Endothelial cell of umbilical vein (primary cell): ENCODE measurements at regions not wholly inside any gene's neighbourhood (a gene's known extent, or its start where the extent isn't known, plus 50 kb on each side); places are given as distances from the start of the nearest gene placed in this dataset.

Experiments
- CTCF ChIP-seq, 2 donors: IDR thresholded peaks; 1 replicate in 1 of 2; 2 replicates in 1 of 2; pipeline ENCODE4 v1.5.1; 2011; ENCODE audit warnings: low read length in 2 of 2, mild to moderate bottlenecking in 2 of 2, moderate library complexity in 2 of 2, control low read depth in 1 of 2, inconsistent platforms in 1 of 2, low read depth in 1 of 2; ENCODE audit not compliant: insufficient read depth in 1 of 2; ENCODE audit errors: extremely low read depth in 1 of 2
- EZH2 ChIP-seq: IDR thresholded peaks from 2 replicates; pipeline ENCODE4 v1.6.1; 2012; ENCODE audit warnings: borderline replicate concordance, low read depth, mild to moderate bottlenecking, moderate library complexity, low read length, inconsistent platforms; ENCODE audit not compliant: severe bottlenecking
- GATA2 ChIP-seq: IDR thresholded peaks from 2 replicates; pipeline ENCODE4 v1.7.0; 2011; ENCODE audit warnings: low read depth, mild to moderate bottlenecking, moderate library complexity, mixed read lengths, low read length; ENCODE audit not compliant: insufficient read length, insufficient read depth
- JUN ChIP-seq: IDR thresholded peaks from 2 replicates; pipeline ENCODE4 v1.6.1; 2011; ENCODE audit warnings: borderline replicate concordance, low read depth; ENCODE audit not compliant: insufficient read length, insufficient read depth
- MAX ChIP-seq: IDR thresholded peaks from 2 replicates; pipeline ENCODE4 v1.6.1; 2011; ENCODE audit not compliant: insufficient read depth, insufficient read length
- MYC ChIP-seq: IDR thresholded peaks from one replicate; pipeline ENCODE4 v1.6.1; 2011; ENCODE audit warnings: mild to moderate bottlenecking, low read depth, low read length
- POLR2A ChIP-seq: IDR thresholded peaks from 2 replicates; pipeline ENCODE4 v1.6.1; 2012; ENCODE audit warnings: low read depth, mild to moderate bottlenecking, control low read depth, low read length
- POLR2AphosphoS5 ChIP-seq: IDR thresholded peaks from 2 replicates; pipeline ENCODE4 v1.6.1; 2012; ENCODE audit warnings: low read depth, mild to moderate bottlenecking, control low read depth, low read length, moderate library complexity; ENCODE audit not compliant: insufficient read depth

- TF ChIP-seq CTCF (IDR thresholded peaks at IDR 0.05; ENCODE audit: extremely low read depth in 1 of 2, insufficient read depth in 1 of 2, low read depth in 1 of 2, low read length in 2 of 2) = peak in 1 of 2 donors; percentile 17
- TF ChIP-seq POLR2A = no peak
- TF ChIP-seq GATA2 = no peak
- TF ChIP-seq JUN = no peak
- TF ChIP-seq POLR2AphosphoS5 = no peak
- TF ChIP-seq MYC = no peak
- no peak for TF ChIP-seq EZH2
- TF ChIP-seq MAX = no peak
Observed at GRCh38 chr20:11585752-11586352, 331.8 kb upstream of the BTBD3 start.
